ENCODE measurements at regions not wholly inside any gene's neighbourhood (a gene's known extent, or its start where the extent isn't known, plus 50 kb on each side); places are given as distances from the start of the nearest gene placed in this dataset.

DNA sequence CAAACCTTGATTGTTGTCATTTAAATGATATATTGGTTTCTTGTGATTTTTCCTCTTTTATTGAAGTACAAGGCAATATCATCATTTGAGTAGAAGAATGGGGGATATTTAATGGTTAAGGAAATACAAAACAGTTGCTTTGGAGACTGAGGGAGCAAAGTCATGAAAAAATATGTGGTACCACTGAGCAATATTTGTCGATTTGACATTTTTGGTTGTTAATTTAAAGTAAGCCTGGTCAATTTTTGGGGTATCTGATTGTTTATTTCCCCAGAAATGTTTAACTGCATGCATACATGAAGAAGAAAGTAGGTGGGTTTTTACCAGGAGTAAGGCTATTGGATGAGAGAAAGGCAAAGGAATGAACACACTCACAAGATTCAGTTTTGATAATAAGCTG is 556.2 kb downstream of the TRAM1L1 start:
- H3K9me3 ChIP-seq (ENCODE audit: control insufficient read depth in 1 of 2, low read length in 2 of 2): no peaks in the 10 kb centered on the region
- H3K27ac Mint-ChIP-seq: no peak overlapping the region
- H3K9me3 Mint-ChIP-seq: peaks cover 0 to 4% (median 0%) of the 10 kb centered on the region in 8 donors
- no peak overlapping the region for H3K27ac ChIP-seq (ENCODE audit: low read depth, low read length)
- ChIA-PET POLR2A (ENCODE audit: partially characterized antibody) (no interaction called here), CTCF (ENCODE audit: partially characterized antibody) (no interaction called here)
- no peak overlapping the region for H3K4me3 Mint-ChIP-seq
- intact Hi-C loops (cut with micrococcal nuclease): no loop called here
- no peak overlapping the region for H3K4me3 ChIP-seq (ENCODE audit: low read length in 2 of 2)
- no peaks in the 10 kb centered on the region for H3K4me1 ChIP-seq (ENCODE audit: insufficient read depth, low read length)
- no peaks in the 10 kb centered on the region for H3K27me3 Mint-ChIP-seq
- no peak for DNase-seq
- H3K27me3 ChIP-seq (ENCODE audit: insufficient read depth, low read length): no peaks in the 10 kb centered on the region
- H3K36me3 ChIP-seq (ENCODE audit: insufficient read depth, low read length): no peaks in the 10 kb centered on the region
- H3K4me1 Mint-ChIP-seq: peaks cover 0 to 2% (median 0%) of the 10 kb centered on the region in 4 donors
- no peaks in the 10 kb centered on the region for H3K36me3 Mint-ChIP-seq

DNA sequence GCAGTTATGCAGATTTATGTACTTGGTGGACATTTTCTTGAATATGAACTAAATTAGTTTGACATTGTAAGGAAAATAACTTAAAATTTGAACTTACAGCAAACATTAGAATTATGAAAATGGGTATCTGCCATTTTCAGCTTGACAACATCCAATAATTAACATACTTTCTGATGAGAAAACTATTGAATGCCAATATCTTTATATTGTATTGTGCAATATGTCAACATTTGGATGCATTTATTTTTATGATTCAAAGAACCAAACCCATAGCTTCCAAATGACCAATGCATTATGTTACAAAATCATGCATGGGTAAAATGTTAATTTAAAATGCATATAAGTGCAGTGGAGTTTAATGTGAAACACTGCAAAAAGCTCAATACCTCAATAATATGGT is 562.5 kb downstream of the TRAM1L1 start:
- no peaks in the 10 kb centered on the region for H3K4me1 ChIP-seq (ENCODE audit: insufficient read depth, low read length)
- Mint-ChIP-seq H3K4me1 (no peaks in the 10 kb centered on the region), H3K27me3 (no peaks in the 10 kb centered on the region), H3K4me3 (no peak overlapping the region), H3K9me3 (peaks cover 0 to 11% (median 4%) of the 10 kb centered on the region in 8 donors), H3K27ac (no peak overlapping the region), H3K36me3 (no peaks in the 10 kb centered on the region)
- no peak overlapping the region for H3K4me3 ChIP-seq (ENCODE audit: low read length in 2 of 2)
- DNase-seq: no peak
- no peaks in the 10 kb centered on the region for H3K27me3 ChIP-seq (ENCODE audit: insufficient read depth, low read length)
- H3K36me3 ChIP-seq (ENCODE audit: insufficient read depth, low read length): no peaks in the 10 kb centered on the region
- POLR2A ChIA-PET (ENCODE audit: partially characterized antibody): no interaction called here
- H3K27ac ChIP-seq (ENCODE audit: low read depth, low read length): no peak overlapping the region
- CTCF ChIA-PET (ENCODE audit: partially characterized antibody): no interaction called here
- intact Hi-C loops (cut with micrococcal nuclease): no loop called here
- H3K9me3 ChIP-seq (ENCODE audit: control insufficient read depth in 1 of 2, low read length in 2 of 2): no peaks in the 10 kb centered on the region

DNA sequence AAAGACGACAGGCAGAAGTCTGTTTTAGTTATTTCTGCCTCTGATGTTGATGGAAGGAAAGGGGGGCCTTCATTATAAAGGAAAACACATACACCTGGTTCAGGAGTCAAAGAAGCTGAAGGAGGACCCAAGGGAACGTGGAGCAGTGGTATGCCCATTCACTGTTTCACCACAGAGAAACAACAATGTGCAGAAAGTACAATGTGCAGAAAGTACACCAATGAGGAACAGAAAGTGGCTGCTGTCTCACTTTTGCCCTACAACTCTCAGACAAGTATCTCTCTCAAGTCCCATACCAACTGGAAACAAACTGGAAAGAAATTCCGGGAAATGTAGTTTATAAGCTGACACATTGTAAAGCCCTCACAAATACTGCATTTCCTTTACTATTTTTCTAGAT is 564.5 kb downstream of the TRAM1L1 start:
- H3K27me3 Mint-ChIP-seq: no peaks in the 10 kb centered on the region
- intact Hi-C loops (cut with micrococcal nuclease): no loop called here
- no peak overlapping the region for H3K27ac Mint-ChIP-seq
- no peak overlapping the region for H3K4me3 Mint-ChIP-seq
- POLR2A ChIA-PET (ENCODE audit: partially characterized antibody): no interaction called here
- H3K36me3 ChIP-seq (ENCODE audit: insufficient read depth, low read length): no peaks in the 10 kb centered on the region
- H3K4me1 ChIP-seq (ENCODE audit: insufficient read depth, low read length): no peaks in the 10 kb centered on the region
- H3K4me1 Mint-ChIP-seq: no peaks in the 10 kb centered on the region
- no peak for DNase-seq
- H3K27ac ChIP-seq (ENCODE audit: low read depth, low read length): no peak overlapping the region
- no peaks in the 10 kb centered on the region for H3K9me3 ChIP-seq (ENCODE audit: control insufficient read depth in 1 of 2, low read length in 2 of 2)
- H3K36me3 Mint-ChIP-seq: no peaks in the 10 kb centered on the region
- CTCF ChIA-PET (ENCODE audit: partially characterized antibody): no interaction called here
- H3K27me3 ChIP-seq (ENCODE audit: insufficient read depth, low read length): no peaks in the 10 kb centered on the region
- H3K4me3 ChIP-seq (ENCODE audit: low read length in 2 of 2): no peak overlapping the region
- peaks cover 0 to 19% (median 4%) of the 10 kb centered on the region in 8 donors for H3K9me3 Mint-ChIP-seq

DNA sequence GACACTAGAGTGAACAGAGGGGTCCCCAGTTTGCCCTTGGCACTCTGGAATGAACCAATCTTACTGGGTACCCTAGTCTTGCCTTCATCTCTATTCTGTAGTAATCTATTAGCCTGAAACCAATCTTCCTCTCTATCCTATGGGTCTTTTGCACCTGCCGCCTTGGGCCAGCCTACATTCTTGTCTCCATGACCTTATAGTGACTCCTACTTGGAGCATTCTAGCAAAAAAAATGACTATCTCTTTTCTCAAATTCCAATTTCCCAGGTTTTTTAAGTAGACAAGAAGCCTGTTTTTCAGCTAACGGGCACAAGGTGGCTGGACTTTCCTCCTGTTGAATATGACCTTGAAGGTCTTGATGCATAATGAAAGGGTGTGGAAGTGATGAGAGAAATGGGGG is 568.7 kb downstream of the TRAM1L1 start:
- Histone ChIP-seq H3K9me3 (ENCODE audit: control insufficient read depth in 1 of 2, low read length in 2 of 2) (no peaks in the 10 kb centered on the region), H3K27me3 (ENCODE audit: insufficient read depth, low read length) (no peaks in the 10 kb centered on the region), H3K4me3 (ENCODE audit: low read length in 2 of 2) (no peak overlapping the region), H3K36me3 (ENCODE audit: insufficient read depth, low read length) (no peaks in the 10 kb centered on the region), H3K27ac (ENCODE audit: low read depth, low read length) (no peak overlapping the region), H3K4me1 (ENCODE audit: insufficient read depth, low read length) (no peaks in the 10 kb centered on the region)
- intact Hi-C loops (cut with micrococcal nuclease): no loop called here
- H3K27ac Mint-ChIP-seq: no peak overlapping the region
- ChIA-PET POLR2A (ENCODE audit: partially characterized antibody) (no interaction called here), CTCF (ENCODE audit: partially characterized antibody) (no interaction called here)
- H3K9me3 Mint-ChIP-seq: peaks cover 0 to 19% (median 7%) of the 10 kb centered on the region in 8 donors
- H3K27me3 Mint-ChIP-seq: no peaks in the 10 kb centered on the region
- no peak for DNase-seq
- H3K4me1 Mint-ChIP-seq: no peaks in the 10 kb centered on the region
- H3K36me3 Mint-ChIP-seq: no peaks in the 10 kb centered on the region
- H3K4me3 Mint-ChIP-seq: no peak overlapping the region

DNA sequence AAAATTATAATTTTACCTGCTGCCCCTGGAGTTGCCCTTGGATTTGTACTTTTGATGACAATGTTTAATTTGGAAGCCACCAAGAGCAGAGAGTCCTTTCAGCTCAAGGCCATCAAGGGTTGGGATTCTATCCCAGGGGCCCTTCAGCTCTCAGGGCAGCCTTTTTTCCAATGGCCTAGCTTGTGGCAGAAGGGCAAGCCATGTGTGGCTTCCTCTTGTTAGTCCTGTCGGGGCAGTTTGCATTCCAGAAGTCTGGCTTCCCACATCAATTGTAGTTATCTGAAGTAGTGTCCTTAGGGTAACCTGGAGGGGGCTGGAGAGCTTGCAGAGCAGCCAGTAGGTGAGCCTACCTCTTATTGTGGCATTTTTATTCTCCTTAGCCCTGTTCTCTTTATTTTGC is 569.4 kb downstream of the TRAM1L1 start:
- ChIA-PET POLR2A (ENCODE audit: partially characterized antibody) (no interaction called here), CTCF (ENCODE audit: partially characterized antibody) (no interaction called here)

DNA sequence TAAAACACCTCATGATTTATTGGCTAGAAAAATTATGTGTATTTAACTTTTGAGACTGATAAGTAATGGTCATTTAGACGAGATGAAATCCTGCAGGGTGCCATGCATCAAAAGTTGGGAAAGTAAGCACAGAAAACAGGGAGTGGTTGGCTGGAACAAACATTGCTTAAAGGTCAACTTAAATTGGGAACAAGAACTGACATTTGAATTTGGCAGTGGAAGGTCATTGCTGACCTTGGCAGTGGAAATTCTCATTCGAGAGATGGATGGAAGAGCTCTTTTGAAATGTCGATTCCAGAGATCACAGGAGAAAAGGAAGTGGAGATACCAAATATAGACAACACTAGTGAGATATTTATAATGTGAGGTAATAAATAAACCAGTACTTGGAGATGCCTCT is 572.8 kb downstream of the TRAM1L1 start:
- Histone ChIP-seq H3K27ac (ENCODE audit: low read depth, low read length) (no peak overlapping the region), H3K9me3 (ENCODE audit: control insufficient read depth in 1 of 2, low read length in 2 of 2) (no peaks in the 10 kb centered on the region), H3K36me3 (ENCODE audit: insufficient read depth, low read length) (no peaks in the 10 kb centered on the region), H3K27me3 (ENCODE audit: insufficient read depth, low read length) (no peaks in the 10 kb centered on the region), H3K4me3 (ENCODE audit: low read length in 2 of 2) (no peak overlapping the region), H3K4me1 (ENCODE audit: insufficient read depth, low read length) (no peaks in the 10 kb centered on the region)
- no peaks in the 10 kb centered on the region for H3K36me3 Mint-ChIP-seq
- H3K27me3 Mint-ChIP-seq: no peaks in the 10 kb centered on the region
- intact Hi-C loops (cut with micrococcal nuclease): no loop called here
- no peak overlapping the region for H3K27ac Mint-ChIP-seq
- no peak for DNase-seq
- ChIA-PET POLR2A (ENCODE audit: partially characterized antibody) (no interaction called here), CTCF (ENCODE audit: partially characterized antibody) (no interaction called here)
- peaks cover 0 to 12% (median 8%) of the 10 kb centered on the region in 8 donors for H3K9me3 Mint-ChIP-seq
- H3K4me3 Mint-ChIP-seq: no peak overlapping the region
- H3K4me1 Mint-ChIP-seq: no peaks in the 10 kb centered on the region

More for the DNA sequence above, 569.4 kb downstream of the TRAM1L1 start:
- H3K27me3 ChIP-seq (ENCODE audit: insufficient read depth, low read length): no peaks in the 10 kb centered on the region
- no peaks in the 10 kb centered on the region for H3K36me3 ChIP-seq (ENCODE audit: insufficient read depth, low read length)
- H3K27me3 Mint-ChIP-seq: no peaks in the 10 kb centered on the region
- H3K9me3 ChIP-seq (ENCODE audit: control insufficient read depth in 1 of 2, low read length in 2 of 2): no peaks in the 10 kb centered on the region
- no peaks in the 10 kb centered on the region for H3K4me1 Mint-ChIP-seq
- intact Hi-C loops (cut with micrococcal nuclease): no loop called here
- peaks cover 0 to 19% (median 8%) of the 10 kb centered on the region in 8 donors for H3K9me3 Mint-ChIP-seq
- H3K27ac ChIP-seq (ENCODE audit: low read depth, low read length): no peak overlapping the region
- no peaks in the 10 kb centered on the region for H3K36me3 Mint-ChIP-seq
- H3K4me3 ChIP-seq (ENCODE audit: low read length in 2 of 2): no peak overlapping the region
- no peaks in the 10 kb centered on the region for H3K4me1 ChIP-seq (ENCODE audit: insufficient read depth, low read length)
- no peak overlapping the region for H3K27ac Mint-ChIP-seq
- no peak for DNase-seq
- no peak overlapping the region for H3K4me3 Mint-ChIP-seq

DNA sequence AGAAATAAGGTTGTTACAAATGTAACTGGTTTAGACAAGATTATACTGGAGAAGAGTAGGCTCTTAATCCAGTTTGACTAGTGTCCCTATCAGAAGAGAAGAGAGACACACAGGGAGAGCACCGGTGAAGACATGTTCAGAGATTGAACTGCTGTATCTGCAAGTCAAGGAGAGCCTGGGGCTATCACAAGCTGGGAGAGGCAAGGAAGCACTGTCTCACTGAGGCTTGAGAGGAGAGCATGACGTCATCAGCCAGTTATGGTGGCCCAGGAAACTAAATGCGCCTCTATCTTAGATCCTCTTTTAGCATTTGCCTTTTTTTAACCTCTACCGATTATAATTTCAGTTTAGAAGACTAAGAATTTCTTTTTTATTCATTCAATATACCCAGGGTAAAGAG is 583.4 kb downstream of the TRAM1L1 start:
- H3K27me3 ChIP-seq (ENCODE audit: insufficient read depth, low read length): no peaks in the 10 kb centered on the region
- DNase-seq: no peak
- no peak overlapping the region for H3K4me3 ChIP-seq (ENCODE audit: low read length in 2 of 2)
- H3K4me1 ChIP-seq (ENCODE audit: insufficient read depth, low read length): no peaks in the 10 kb centered on the region
- no peaks in the 10 kb centered on the region for H3K27me3 Mint-ChIP-seq
- ChIA-PET CTCF (ENCODE audit: partially characterized antibody) (no interaction called here), POLR2A (ENCODE audit: partially characterized antibody) (no interaction called here)
- H3K36me3 ChIP-seq (ENCODE audit: insufficient read depth, low read length): no peaks in the 10 kb centered on the region
- intact Hi-C loops (cut with micrococcal nuclease): no loop called here
- no peak overlapping the region for H3K27ac ChIP-seq (ENCODE audit: low read depth, low read length)
- H3K9me3 ChIP-seq (ENCODE audit: control insufficient read depth in 1 of 2, low read length in 2 of 2): no peaks in the 10 kb centered on the region
- H3K36me3 Mint-ChIP-seq: no peaks in the 10 kb centered on the region
- H3K4me1 Mint-ChIP-seq: no peaks in the 10 kb centered on the region
- H3K27ac Mint-ChIP-seq: no peak overlapping the region
- no peak overlapping the region for H3K4me3 Mint-ChIP-seq
- peaks cover 0 to 9% (median 2%) of the 10 kb centered on the region in 8 donors for H3K9me3 Mint-ChIP-seq

DNA sequence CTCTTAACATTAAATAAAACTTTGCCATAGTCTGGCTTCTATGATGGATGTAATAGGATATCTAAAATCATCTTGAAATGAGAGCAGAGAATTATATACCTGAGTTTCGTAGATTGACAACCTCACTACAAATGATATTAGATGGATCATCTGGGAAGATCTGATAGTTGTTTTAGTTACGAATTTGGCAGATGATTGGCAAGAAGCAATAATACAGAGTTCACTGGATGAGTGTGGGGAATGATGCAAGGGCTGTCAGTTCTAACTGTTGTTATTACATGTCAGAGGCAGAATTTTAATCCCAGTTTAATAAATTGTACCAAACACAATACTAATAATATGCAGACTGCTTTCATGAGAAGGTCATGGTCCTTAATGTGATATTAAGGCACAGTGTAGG is 585.2 kb downstream of the TRAM1L1 start:
- H3K36me3 ChIP-seq (ENCODE audit: insufficient read depth, low read length): no peaks in the 10 kb centered on the region
- ChIA-PET CTCF (ENCODE audit: partially characterized antibody) (no interaction called here), POLR2A (ENCODE audit: partially characterized antibody) (no interaction called here)
- no peaks in the 10 kb centered on the region for H3K4me1 ChIP-seq (ENCODE audit: insufficient read depth, low read length)
- intact Hi-C loops (cut with micrococcal nuclease): no loop called here
- no peak overlapping the region for H3K27ac ChIP-seq (ENCODE audit: low read depth, low read length)
- Mint-ChIP-seq H3K9me3 (peaks cover 0 to 6% (median 2%) of the 10 kb centered on the region in 8 donors), H3K4me1 (no peaks in the 10 kb centered on the region), H3K27ac (no peak overlapping the region), H3K36me3 (no peaks in the 10 kb centered on the region), H3K27me3 (no peaks in the 10 kb centered on the region), H3K4me3 (no peak overlapping the region)
- DNase-seq: no peak
- no peaks in the 10 kb centered on the region for H3K9me3 ChIP-seq (ENCODE audit: control insufficient read depth in 1 of 2, low read length in 2 of 2)
- no peaks in the 10 kb centered on the region for H3K27me3 ChIP-seq (ENCODE audit: insufficient read depth, low read length)
- no peak overlapping the region for H3K4me3 ChIP-seq (ENCODE audit: low read length in 2 of 2)
